D721Med (cell line): ENCODE measurements at regions not wholly inside any gene's neighbourhood (a gene's known extent, or its start where the extent isn't known, plus 50 kb on each side); places are given as distances from the start of the nearest gene placed in this dataset.

Experiments
- DNase-seq: peaks from one replicate; pipeline ENCODE4 v3.0.0; 2011; ENCODE audit warnings: low spot score; ENCODE audit not compliant: insufficient read length
- FAIRE-seq: peaks from 2 replicates; lab custom pipeline; 2011; peaks lifted over from hg19 to GRCh38; lab: Jason Lieb, UNC
- TF ChIP-seq, protein P1 (sequence below): IDR thresholded peaks from 2 replicates; pipeline ENCODE4 v1.5.1; 2012; ENCODE audit warnings: mild to moderate bottlenecking, control low read depth; ENCODE audit not compliant: insufficient read depth; ENCODE audit errors: missing control alignments

DNA sequence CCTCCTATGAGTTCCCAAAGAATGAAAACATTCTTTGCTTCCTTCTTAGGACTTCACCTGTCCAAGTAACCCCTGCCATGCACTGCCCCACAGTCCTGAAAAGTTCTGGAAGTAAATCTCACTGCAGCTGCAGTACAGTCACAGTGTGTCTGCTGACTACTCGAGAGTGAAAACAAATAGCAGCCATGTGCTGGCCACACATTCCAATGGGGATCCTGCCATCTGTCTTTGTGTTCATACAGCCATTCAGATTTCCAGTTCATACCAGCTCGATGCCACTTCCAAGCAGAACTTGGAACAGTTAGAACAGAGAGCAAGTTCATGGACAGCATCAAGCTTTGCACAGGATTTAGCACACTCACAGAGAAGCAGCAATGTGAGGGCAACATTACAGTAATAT is 629.9 kb upstream of the ACVR2A start:
- DNase-seq (no peak), FAIRE-seq (no peak)
- TF ChIP-seq, protein P1, sequence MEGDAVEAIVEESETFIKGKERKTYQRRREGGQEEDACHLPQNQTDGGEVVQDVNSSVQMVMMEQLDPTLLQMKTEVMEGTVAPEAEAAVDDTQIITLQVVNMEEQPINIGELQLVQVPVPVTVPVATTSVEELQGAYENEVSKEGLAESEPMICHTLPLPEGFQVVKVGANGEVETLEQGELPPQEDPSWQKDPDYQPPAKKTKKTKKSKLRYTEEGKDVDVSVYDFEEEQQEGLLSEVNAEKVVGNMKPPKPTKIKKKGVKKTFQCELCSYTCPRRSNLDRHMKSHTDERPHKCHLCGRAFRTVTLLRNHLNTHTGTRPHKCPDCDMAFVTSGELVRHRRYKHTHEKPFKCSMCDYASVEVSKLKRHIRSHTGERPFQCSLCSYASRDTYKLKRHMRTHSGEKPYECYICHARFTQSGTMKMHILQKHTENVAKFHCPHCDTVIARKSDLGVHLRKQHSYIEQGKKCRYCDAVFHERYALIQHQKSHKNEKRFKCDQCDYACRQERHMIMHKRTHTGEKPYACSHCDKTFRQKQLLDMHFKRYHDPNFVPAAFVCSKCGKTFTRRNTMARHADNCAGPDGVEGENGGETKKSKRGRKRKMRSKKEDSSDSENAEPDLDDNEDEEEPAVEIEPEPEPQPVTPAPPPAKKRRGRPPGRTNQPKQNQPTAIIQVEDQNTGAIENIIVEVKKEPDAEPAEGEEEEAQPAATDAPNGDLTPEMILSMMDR: no peak

- TF ChIP-seq, protein P1: no peak
- FAIRE-seq (no peak), DNase-seq (no peak)
Measured at GRCh38 chr2:147211484-147211883, 633.3 kb upstream of the ACVR2A start.

DNA sequence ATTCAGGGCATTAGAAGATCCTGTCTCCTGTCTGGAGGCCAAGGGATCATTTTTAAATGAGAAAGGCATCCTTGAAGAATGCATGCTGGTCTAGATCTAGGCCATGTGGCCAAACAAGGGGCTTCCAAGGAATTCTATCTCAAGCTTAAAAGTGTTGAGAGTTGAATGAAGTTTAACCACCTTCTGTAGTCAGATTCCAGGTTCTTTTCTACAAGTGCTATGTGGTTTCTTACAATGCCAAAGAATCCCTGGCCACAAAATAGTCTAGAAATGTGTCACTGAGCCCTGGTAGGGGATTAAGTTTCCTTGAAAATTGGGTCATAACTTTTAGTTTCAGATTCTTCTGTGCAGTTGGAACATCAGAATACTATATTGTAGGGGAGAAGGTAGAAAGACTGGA is 640.7 kb upstream of the ACVR2A start:
- TF ChIP-seq, protein P1: no peak
- DNase-seq (no peak), FAIRE-seq (no peak)

DNA sequence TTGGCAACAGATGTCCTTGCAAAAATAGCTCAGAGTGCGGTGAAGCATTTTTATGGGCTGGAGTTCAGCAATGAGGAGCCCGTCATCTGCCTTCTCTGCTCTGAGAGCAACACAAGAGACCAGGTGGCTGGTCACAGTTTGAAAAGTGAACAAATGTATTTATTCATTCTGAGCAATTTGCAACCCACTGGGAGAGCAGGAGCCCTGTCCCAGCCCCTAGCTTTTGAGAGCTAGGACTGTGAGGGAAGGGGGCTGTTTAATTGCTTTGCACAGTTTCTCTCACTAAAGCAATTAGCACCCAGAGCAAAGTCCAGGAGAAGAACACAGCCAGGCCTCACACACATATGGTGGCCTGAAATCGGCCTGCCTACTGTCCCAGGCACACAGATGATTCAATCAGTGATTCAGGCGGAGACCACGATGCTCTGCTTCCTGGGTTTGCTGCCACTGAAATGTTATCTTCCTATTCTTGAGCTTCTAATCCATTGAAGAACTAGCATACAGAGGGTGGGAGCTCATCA is 646.1 kb upstream of the ACVR2A start:
- no peak for DNase-seq
- TF ChIP-seq, protein P1: no peak
- no peak for FAIRE-seq

DNA sequence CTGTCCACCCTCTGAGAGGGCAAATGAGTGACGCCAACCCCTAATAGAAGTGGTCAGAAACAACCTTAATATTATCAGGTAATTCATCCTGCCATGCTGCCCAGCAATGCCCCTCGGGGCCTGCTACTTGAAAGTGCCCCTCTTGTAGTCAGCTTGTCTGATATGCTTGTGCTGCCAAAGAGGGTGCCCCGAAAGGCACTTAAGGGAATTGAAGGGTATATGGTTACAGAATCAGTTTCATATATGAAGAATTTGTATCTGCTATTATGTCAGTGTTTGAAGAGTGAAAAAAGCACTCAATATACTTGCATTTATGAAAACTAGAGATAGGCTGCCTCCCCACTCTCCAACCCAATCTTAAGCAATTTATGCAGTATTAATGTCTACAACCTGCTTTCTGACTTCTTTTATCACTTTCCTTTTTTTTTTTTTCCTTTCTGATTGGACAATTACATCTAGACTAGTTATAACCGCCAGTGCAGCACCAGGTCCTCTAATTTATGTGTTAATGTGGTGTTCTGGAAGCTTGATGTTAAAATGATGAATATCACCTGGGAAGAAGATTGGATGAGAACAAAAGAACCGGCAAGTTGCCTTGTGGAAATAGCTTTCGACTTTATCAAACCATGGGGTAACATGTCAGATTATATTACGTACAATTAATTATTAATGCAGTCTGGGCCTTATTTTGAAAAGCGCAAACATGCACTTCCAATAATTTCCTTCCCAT is 646.9 kb upstream of the ACVR2A start:
- TF ChIP-seq, protein P1: no peak
- FAIRE-seq (no peak), DNase-seq (no peak)

DNA sequence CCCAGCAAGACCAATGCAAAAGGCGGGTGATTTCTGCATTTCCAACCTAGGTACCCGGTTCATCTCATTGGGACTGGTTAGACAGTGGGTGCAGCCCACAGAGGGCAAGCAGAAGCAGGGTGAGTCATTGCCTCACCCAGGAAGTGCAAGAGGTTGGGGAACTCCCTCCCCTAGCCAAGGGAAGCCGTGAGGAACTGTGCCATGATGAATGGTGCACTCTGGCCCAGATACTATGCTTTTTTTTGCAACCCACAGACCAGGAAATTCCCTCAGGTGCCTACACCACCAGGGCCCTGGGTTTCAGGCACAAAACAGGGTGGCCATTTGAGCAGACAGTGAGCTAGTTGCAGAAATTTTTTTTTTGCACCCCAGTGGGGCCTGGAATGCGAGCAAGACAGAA is 662.6 kb upstream of the ACVR2A start:
- FAIRE-seq: no peak
- TF ChIP-seq, protein P1: no peak
- no peak for DNase-seq

DNA sequence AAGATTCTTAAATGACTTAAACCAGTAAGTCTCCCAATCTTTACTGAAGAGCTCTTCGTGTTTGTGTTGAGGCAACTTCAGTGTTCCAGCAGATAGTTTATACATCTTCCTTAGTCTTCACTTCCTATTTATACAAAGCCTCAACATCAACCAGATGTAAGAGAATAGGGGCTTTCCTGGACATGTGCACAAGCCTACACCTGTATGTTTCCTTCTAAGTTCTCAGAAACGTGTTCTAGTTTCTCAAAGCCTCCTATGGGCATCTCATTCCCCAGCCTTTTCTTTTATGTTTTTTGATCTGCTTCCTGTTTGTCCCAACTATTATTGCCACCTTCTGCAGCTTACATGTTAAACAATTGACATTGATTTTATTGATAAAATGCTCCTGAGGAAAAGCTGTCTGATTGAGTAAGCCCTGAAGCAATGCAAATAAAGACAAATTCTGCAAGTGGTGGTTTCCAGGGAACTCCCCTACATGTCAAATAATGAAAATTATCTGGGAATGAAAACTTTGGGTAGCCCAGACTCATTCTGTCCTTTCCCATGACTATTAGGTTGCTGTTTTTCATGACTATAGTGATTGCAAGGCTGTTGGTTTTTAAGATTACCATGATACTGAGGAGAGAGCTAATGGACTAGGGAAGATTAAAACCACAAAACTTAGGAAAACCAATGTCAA is 663.3 kb upstream of the ACVR2A start:
- FAIRE-seq (no peak), DNase-seq (no peak)
- TF ChIP-seq, protein P1: no peak
